ENCODE measurements at regions not wholly inside any gene's neighbourhood (a gene's known extent, or its start where the extent isn't known, plus 50 kb on each side); places are given as distances from the start of the nearest gene placed in this dataset.

DNA sequence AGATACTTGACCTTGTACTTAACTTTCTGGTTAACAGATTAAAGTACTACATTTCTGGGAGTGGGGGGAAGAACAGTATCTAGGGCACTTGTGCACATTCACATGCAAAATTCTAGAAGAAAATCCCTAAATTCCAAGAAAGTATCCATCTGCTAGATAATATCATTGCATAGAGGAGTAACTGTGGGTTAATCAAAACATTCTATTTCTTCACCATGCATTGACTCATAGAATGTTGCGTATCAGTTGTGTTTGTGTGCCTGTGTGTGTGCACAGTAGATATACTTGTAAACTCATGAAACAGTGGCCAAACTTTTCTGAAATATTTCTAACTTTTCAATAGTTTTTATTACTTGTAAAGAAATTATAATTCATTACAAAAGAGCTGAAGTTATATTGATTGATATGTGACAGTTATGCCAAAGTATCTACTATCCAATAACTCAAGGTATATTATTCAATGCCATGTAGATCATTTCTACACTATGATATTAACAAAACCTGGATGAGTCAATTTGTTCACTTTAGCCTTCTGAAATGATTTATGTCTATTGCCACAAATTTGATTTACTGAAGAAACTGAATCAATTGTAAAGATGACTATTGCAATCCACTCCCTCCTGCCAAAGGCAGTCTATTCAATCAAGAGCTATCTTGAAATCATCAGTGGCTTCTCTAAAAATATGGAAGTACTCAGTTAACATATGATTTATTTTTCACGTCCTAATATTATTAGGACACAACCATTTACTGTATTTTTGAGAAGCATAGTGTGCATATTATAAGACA lies 756.7 kb upstream of the ARGLU1 start:
- H3K4me2 ChIP-seq: no peak overlapping the region
- no peaks in the 10 kb centered on the region for H3K4me1 ChIP-seq (ENCODE audit: control insufficient read depth in 1 of 2, insufficient read depth in 2 of 2, low read depth in 1 of 2, low read length in 1 of 2)
- CTCF ChIA-PET: no interaction called here
- H3F3A ChIP-seq (replicated peaks; ENCODE audit: insufficient read depth): no peaks in the 10 kb centered on the region
- TF ChIP-seq YY1 (IDR thresholded peaks at IDR 0.05; ENCODE audit: low read depth): no peak
- TF ChIP-seq RCOR1 (IDR thresholded peaks at IDR 0.05; ENCODE audit: low read length): no peak
- TF ChIP-seq, protein P1, sequence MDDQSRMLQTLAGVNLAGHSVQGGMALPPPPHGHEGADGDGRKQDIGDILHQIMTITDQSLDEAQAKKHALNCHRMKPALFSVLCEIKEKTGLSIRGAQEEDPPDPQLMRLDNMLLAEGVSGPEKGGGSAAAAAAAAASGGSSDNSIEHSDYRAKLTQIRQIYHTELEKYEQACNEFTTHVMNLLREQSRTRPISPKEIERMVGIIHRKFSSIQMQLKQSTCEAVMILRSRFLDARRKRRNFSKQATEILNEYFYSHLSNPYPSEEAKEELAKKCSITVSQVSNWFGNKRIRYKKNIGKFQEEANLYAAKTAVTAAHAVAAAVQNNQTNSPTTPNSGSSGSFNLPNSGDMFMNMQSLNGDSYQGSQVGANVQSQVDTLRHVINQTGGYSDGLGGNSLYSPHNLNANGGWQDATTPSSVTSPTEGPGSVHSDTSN (IDR thresholded peaks at IDR 0.05): no peak
- no peak for TF ChIP-seq FOXM1 (IDR thresholded peaks at IDR 0.05; ENCODE audit: low read depth)
- no peak for TF ChIP-seq TCF12 (IDR thresholded peaks at IDR 0.05)
- TF ChIP-seq, protein P2, sequence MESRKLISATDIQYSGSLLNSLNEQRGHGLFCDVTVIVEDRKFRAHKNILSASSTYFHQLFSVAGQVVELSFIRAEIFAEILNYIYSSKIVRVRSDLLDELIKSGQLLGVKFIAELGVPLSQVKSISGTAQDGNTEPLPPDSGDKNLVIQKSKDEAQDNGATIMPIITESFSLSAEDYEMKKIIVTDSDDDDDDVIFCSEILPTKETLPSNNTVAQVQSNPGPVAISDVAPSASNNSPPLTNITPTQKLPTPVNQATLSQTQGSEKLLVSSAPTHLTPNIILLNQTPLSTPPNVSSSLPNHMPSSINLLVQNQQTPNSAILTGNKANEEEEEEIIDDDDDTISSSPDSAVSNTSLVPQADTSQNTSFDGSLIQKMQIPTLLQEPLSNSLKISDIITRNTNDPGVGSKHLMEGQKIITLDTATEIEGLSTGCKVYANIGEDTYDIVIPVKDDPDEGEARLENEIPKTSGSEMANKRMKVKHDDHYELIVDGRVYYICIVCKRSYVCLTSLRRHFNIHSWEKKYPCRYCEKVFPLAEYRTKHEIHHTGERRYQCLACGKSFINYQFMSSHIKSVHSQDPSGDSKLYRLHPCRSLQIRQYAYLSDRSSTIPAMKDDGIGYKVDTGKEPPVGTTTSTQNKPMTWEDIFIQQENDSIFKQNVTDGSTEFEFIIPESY (IDR thresholded peaks at IDR 0.05; ENCODE audit: borderline replicate concordance, low read depth): no peak
- TF ChIP-seq, protein P3, sequence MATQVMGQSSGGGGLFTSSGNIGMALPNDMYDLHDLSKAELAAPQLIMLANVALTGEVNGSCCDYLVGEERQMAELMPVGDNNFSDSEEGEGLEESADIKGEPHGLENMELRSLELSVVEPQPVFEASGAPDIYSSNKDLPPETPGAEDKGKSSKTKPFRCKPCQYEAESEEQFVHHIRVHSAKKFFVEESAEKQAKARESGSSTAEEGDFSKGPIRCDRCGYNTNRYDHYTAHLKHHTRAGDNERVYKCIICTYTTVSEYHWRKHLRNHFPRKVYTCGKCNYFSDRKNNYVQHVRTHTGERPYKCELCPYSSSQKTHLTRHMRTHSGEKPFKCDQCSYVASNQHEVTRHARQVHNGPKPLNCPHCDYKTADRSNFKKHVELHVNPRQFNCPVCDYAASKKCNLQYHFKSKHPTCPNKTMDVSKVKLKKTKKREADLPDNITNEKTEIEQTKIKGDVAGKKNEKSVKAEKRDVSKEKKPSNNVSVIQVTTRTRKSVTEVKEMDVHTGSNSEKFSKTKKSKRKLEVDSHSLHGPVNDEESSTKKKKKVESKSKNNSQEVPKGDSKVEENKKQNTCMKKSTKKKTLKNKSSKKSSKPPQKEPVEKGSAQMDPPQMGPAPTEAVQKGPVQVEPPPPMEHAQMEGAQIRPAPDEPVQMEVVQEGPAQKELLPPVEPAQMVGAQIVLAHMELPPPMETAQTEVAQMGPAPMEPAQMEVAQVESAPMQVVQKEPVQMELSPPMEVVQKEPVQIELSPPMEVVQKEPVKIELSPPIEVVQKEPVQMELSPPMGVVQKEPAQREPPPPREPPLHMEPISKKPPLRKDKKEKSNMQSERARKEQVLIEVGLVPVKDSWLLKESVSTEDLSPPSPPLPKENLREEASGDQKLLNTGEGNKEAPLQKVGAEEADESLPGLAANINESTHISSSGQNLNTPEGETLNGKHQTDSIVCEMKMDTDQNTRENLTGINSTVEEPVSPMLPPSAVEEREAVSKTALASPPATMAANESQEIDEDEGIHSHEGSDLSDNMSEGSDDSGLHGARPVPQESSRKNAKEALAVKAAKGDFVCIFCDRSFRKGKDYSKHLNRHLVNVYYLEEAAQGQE (IDR thresholded peaks at IDR 0.05; ENCODE audit: low read depth, low read length): no peak
- TF ChIP-seq TAF1 (IDR thresholded peaks at IDR 0.05; ENCODE audit: borderline replicate concordance, low read depth, low read length): no peak
- no peak for TF ChIP-seq TEAD4 (IDR thresholded peaks at IDR 0.05; ENCODE audit: borderline replicate concordance, insufficient read depth)
- TF ChIP-seq RAD21 (IDR thresholded peaks at IDR 0.05; ENCODE audit: low read length): no peak
- TF ChIP-seq, protein P4, sequence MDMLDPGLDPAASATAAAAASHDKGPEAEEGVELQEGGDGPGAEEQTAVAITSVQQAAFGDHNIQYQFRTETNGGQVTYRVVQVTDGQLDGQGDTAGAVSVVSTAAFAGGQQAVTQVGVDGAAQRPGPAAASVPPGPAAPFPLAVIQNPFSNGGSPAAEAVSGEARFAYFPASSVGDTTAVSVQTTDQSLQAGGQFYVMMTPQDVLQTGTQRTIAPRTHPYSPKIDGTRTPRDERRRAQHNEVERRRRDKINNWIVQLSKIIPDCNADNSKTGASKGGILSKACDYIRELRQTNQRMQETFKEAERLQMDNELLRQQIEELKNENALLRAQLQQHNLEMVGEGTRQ (IDR thresholded peaks at IDR 0.05; ENCODE audit: borderline replicate concordance, low read depth, low read length): no peak
- TF ChIP-seq, protein P5, sequence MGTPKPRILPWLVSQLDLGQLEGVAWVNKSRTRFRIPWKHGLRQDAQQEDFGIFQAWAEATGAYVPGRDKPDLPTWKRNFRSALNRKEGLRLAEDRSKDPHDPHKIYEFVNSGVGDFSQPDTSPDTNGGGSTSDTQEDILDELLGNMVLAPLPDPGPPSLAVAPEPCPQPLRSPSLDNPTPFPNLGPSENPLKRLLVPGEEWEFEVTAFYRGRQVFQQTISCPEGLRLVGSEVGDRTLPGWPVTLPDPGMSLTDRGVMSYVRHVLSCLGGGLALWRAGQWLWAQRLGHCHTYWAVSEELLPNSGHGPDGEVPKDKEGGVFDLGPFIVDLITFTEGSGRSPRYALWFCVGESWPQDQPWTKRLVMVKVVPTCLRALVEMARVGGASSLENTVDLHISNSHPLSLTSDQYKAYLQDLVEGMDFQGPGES (IDR thresholded peaks at IDR 0.05; ENCODE audit: low read depth, low read length): no peak
- TF ChIP-seq RFX5 (IDR thresholded peaks at IDR 0.05; ENCODE audit: low read length): no peak
- TF ChIP-seq MEF2A (IDR thresholded peaks at IDR 0.05; ENCODE audit: borderline replicate concordance, low read depth): no peak
- no peak for TF ChIP-seq NRF1 (IDR thresholded peaks at IDR 0.05; ENCODE audit: low read depth, low read length)
- TF ChIP-seq EZH2phosphoT487 (IDR thresholded peaks at IDR 0.05; ENCODE audit: borderline replicate concordance, low read depth): no peak
- TF ChIP-seq SIN3A (IDR thresholded peaks at IDR 0.05; ENCODE audit: borderline replicate concordance, low read depth, low read length): no peak
- no peak for TF ChIP-seq MXI1 (IDR thresholded peaks at IDR 0.05; ENCODE audit: low read depth, low read length)
- no peaks in the 10 kb centered on the region for H3K27me3 ChIP-seq (ENCODE audit: insufficient read depth)
- DNase-seq: no peak
- H3K9ac ChIP-seq: no peak overlapping the region
- no peaks in the 10 kb centered on the region for H3K36me3 ChIP-seq (replicated peaks in 1 of 2; ENCODE audit: control insufficient read depth in 1 of 2, insufficient read depth in 2 of 2, low read length in 1 of 2)
- no peak overlapping the region for H2AFZ ChIP-seq (ENCODE audit: low read depth)
- no peaks in the 10 kb centered on the region for H3K9me2 ChIP-seq
- H3K79me2 ChIP-seq (ENCODE audit: insufficient read depth): no peaks in the 10 kb centered on the region
- WGBS (ENCODE audit: low lambda C conversion rate): 84% methylated on average over 2 of the region's 2 CpGs
- H3K4me3 ChIP-seq (ENCODE audit: low read depth in 2 of 2, low read length in 1 of 2): no peak overlapping the region
- no peak overlapping the region for H3K27ac ChIP-seq (ENCODE audit: low read depth in 2 of 2, low read length in 1 of 2)
- no peaks in the 10 kb centered on the region for H4K20me1 ChIP-seq (ENCODE audit: insufficient read depth)
- POLR2A ChIA-PET: no interaction called here
- H3K9me3 ChIP-seq: no peaks in the 10 kb centered on the region
